Upper lobe of left lung (tissue), 6 donors: ENCODE measurements at regions not wholly inside any gene's neighbourhood (a gene's known extent, or its start where the extent isn't known, plus 50 kb on each side); places are given as distances from the start of the nearest gene placed in this dataset.

Source experiments
- ATAC-seq, 2 donors: fragments of 200-7000 bp; cut with Tn5 transposase; one replicate each; pipeline ENCODE4 v1.9.1; 2022; ENCODE audit warnings: mild to moderate bottlenecking in 2 of 2, moderate library complexity in 2 of 2; ENCODE audit not compliant: low FRiP score in 2 of 2
- DNase-seq, 2 donors: peaks; one replicate each; pipeline ENCODE4 v3.0.0-alpha.2; 2019 to 2020
- H3K27ac ChIP-seq, 4 donors: fragments of 200-600 bp; sonication (generic); one replicate each; pipeline ENCODE4 v1.5.1; 2016 to 2019
- H3K27me3 ChIP-seq, 4 donors: fragments of 200-600 bp; sonication (generic); one replicate each; pipeline ENCODE4 v1.5.1; 2017 to 2019
- H3K36me3 ChIP-seq, 4 donors: fragments of 200-600 bp; sonication (generic); one replicate each; pipeline ENCODE4 v1.5.1; 2016 to 2019
- H3K4me1 ChIP-seq, 4 donors: fragments of 200-600 bp; sonication (generic); one replicate each; pipeline ENCODE4 v1.5.1; 2018 to 2019
- H3K4me3 ChIP-seq, 4 donors: fragments of 200-600 bp; sonication (generic); one replicate each; pipeline ENCODE4 v1.5.1; 2017 to 2019; ENCODE audit warnings: mild to moderate bottlenecking in 2 of 4, moderate library complexity in 1 of 4
- H3K9me3 ChIP-seq, 4 donors: fragments of 200-600 bp; sonication (generic); one replicate each; pipeline ENCODE4 v1.5.1; 2018 to 2019
- EP300 ChIP-seq, 4 donors: sonication (generic); formaldehyde crosslinking; IDR thresholded peaks; one replicate each; pipeline ENCODE4 v1.5.1; 2017; ENCODE audit warnings: antibody characterized with exemption in 4 of 4, control low read depth in 2 of 4
- POLR2A ChIP-seq, 4 donors: fragments of 450-650 bp; IDR thresholded peaks; one replicate each; pipeline ENCODE4 v1.5.1; 2016 to 2017; ENCODE audit warnings: antibody characterized with exemption in 4 of 4, mild to moderate bottlenecking in 2 of 4
- POLR2AphosphoS5 ChIP-seq, 2 donors: sonication (generic); formaldehyde crosslinking; IDR thresholded peaks; one replicate each; pipeline ENCODE4 v1.5.1; 2017; ENCODE audit warnings: antibody characterized with exemption in 2 of 2
- WGBS, 2 donors: methylation state at CpG; one replicate each; pipeline ENCODE4 v1.1.5; 2017 to 2018; 5-methylcytosine and 5-hydroxymethylcytosine counted together
- TF ChIP-seq, protein P1 (sequence below), 6 experiments: fragments of 450-650 bp in 4 of 6; fragments of 200-600 bp in 2 of 6; sonication (generic) in 2 of 6; IDR thresholded peaks; one replicate each; pipeline ENCODE4 v1.5.1; 2016 to 2019; ENCODE audit warnings: antibody characterized with exemption in 6 of 6
- donor health status: DM: no; HTN: no; CAD: no; lungs with moderate emphysema.
- donor health status: DM: no; HTN: yes; CAD: no; lungs with severe emphysema.

DNA sequence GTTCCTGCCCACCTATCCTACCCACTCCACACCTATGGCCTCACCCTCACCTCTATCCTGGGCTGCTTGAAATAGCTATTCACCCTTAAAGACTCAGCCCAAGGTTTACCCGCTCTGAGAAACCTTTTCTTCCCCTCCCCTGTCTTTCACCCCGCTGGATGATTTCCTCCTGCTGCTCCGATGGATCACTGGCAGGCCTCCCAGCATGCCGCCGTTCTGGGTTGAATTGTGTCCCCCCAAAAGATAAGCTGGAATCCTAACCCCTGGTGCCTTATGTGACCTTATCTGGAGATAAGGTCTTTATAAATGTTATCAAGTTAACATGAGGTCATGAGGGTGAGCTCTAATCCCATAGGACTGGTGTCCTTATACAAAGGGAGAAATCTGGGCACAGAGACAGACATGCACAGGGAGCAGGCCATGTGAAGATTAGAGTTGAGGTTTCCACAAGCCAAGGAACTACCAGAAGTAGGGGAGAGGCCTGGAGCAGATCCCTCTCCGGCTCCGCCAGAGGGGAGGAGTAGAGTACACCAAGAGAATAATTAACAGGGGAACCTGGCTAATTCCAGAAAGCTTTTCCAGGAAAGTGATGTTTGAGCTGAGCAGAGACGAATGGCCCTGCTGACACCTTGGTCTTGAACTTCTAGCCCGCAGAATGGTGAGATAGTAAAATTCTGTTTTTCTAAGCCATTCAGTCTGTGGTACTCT is 110.0 kb upstream of the SERBP1 start:
- Histone ChIP-seq H3K9me3 (no peaks in the 10 kb centered on the region), H3K4me1 (peaks cover 2 to 16% (median 6%) of the 10 kb centered on the region in 4 donors), H3K4me3 (no peak overlapping the region), H3K27ac (no peak overlapping the region), H3K27me3 (no peaks in the 10 kb centered on the region), H3K36me3 (no peaks in the 10 kb centered on the region)
- DNase-seq (no peak), ATAC-seq (no peak)
- 79 to 87% methylated on average over 9 of the region's 9 CpGs for WGBS, 2 donors
- TF ChIP-seq EP300 (IDR thresholded peaks at IDR 0.05) (no peak), POLR2A (IDR thresholded peaks at IDR 0.05) (no peak), POLR2AphosphoS5 (IDR thresholded peaks at IDR 0.05) (no peak)
- TF ChIP-seq, protein P1, sequence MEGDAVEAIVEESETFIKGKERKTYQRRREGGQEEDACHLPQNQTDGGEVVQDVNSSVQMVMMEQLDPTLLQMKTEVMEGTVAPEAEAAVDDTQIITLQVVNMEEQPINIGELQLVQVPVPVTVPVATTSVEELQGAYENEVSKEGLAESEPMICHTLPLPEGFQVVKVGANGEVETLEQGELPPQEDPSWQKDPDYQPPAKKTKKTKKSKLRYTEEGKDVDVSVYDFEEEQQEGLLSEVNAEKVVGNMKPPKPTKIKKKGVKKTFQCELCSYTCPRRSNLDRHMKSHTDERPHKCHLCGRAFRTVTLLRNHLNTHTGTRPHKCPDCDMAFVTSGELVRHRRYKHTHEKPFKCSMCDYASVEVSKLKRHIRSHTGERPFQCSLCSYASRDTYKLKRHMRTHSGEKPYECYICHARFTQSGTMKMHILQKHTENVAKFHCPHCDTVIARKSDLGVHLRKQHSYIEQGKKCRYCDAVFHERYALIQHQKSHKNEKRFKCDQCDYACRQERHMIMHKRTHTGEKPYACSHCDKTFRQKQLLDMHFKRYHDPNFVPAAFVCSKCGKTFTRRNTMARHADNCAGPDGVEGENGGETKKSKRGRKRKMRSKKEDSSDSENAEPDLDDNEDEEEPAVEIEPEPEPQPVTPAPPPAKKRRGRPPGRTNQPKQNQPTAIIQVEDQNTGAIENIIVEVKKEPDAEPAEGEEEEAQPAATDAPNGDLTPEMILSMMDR (IDR thresholded peaks at IDR 0.05) = no peak

DNA sequence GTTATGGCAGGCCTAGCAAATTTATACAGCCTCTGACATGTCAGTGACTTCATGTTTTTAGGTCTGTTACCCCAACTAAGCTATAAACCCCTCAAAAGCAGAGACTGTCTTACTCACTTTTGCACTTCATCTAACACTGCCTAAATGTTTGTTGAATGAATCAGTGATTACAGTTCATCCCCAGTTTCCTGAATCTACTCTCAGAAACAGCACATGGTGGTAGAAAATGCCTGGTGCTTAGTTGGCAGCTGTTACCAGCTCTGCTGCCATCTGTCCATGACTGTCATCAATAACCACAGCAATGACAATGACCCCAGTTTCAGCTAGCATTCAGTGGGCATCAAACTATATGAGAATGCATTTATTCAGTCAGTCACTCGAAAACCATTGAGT is 110.5 kb upstream of the SERBP1 start:
- no peaks in the 10 kb centered on the region for H3K27me3 ChIP-seq
- ATAC-seq (no peak), DNase-seq (no peak)
- no peak overlapping the region for H3K27ac ChIP-seq
- no peak overlapping the region for H3K4me3 ChIP-seq
- 86 to 100% methylated on average over 1 of the region's 1 CpG for WGBS, 2 donors
- H3K4me1 ChIP-seq = peaks cover 0 to 10% (median 2%) of the 10 kb centered on the region in 4 donors
- TF ChIP-seq, protein P1 (IDR thresholded peaks at IDR 0.05) = no peak
- TF ChIP-seq POLR2AphosphoS5 (IDR thresholded peaks at IDR 0.05) (no peak), EP300 (IDR thresholded peaks at IDR 0.05) (no peak), POLR2A (IDR thresholded peaks at IDR 0.05) (no peak)
- H3K9me3 ChIP-seq = no peaks in the 10 kb centered on the region
- no peaks in the 10 kb centered on the region for H3K36me3 ChIP-seq

DNA sequence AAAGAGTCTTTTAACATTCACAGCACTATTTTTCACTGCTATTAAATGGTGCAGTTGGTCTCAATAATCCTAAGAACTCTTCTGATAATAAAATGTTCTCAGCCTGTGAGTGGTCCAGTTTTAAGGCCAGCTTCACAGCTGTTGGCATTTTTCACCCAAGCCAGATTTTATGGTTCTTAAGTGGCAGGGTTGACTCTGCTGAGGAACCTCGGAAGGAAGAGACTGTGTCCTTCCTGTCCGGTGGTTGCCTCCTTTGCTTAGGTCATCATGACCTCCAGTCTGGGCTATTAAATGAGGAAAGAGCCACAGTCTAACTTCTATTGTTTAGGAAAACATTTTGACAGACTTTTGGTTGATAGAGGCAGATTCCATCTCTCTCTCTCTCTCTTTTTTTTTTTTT is 112.5 kb upstream of the SERBP1 start:
- TF ChIP-seq POLR2AphosphoS5 (IDR thresholded peaks at IDR 0.05) (no peak), POLR2A (IDR thresholded peaks at IDR 0.05) (no peak), EP300 (IDR thresholded peaks at IDR 0.05) (no peak)
- TF ChIP-seq, protein P1 (IDR thresholded peaks at IDR 0.05) = no peak
- Histone ChIP-seq H3K4me3 (no peak overlapping the region), H3K36me3 (no peaks in the 10 kb centered on the region), H3K9me3 (no peaks in the 10 kb centered on the region), H3K27me3 (no peaks in the 10 kb centered on the region), H3K4me1 (peaks cover 0 to 3% (median 0%) of the 10 kb centered on the region in 4 donors), H3K27ac (no peak overlapping the region)
- ATAC-seq (no peak), DNase-seq (no peak)
- 60% methylated on average over 2 of the region's 2 CpGs; no CpG with 5 or more reads in 1 of the 2 donors for WGBS, 2 donors

DNA sequence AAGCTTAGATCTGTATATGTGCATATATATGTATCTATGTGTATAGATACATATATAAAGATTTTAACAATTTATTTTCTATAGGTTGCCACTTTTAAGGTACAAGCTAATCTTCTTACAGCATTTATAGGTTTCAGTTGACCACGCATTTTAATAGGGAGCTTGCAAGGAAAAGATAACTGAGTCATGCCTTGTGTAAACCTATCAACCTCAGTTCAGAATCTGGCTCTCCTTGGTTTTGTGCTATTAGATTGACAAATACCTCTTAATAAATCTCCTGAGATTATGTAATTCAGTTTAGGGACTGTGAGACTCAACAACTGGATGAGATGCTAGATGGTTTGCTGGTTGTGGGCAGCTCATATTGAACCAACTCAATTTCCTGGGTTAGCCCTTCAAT is 114.7 kb upstream of the SERBP1 start:
- no peaks in the 10 kb centered on the region for H3K9me3 ChIP-seq
- ATAC-seq (no peak), DNase-seq (no peak)
- no peaks in the 10 kb centered on the region for H3K36me3 ChIP-seq
- H3K27me3 ChIP-seq = no peaks in the 10 kb centered on the region
- TF ChIP-seq, protein P1 (IDR thresholded peaks at IDR 0.05) = no peak
- TF ChIP-seq EP300 (IDR thresholded peaks at IDR 0.05) (no peak), POLR2A (IDR thresholded peaks at IDR 0.05) (no peak), POLR2AphosphoS5 (IDR thresholded peaks at IDR 0.05) (no peak)
- no peaks in the 10 kb centered on the region for H3K4me1 ChIP-seq
- no peak overlapping the region for H3K27ac ChIP-seq
- 85 to 96% methylated on average over 1 of the region's 1 CpG for WGBS, 2 donors
- H3K4me3 ChIP-seq = no peak overlapping the region

DNA sequence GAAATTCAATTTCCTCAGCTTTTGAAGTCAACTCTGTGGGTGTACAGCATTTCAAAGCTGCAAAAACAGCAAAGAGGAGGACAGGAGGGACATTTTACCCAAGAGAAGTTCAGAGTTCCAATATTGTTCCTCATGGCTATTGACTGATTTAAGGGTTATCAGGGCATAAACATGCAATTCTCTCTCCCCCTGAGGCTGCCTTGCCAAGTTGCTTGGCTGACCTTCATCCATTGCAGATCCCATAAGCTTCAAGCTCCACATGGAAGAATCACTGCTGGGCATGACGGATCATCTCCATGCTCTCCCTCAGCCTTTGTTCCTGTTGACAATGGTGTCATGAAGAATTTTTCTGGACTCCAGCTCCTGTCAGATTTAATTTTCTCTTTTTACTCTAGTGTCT is 115.2 kb upstream of the SERBP1 start:
- TF ChIP-seq EP300 (IDR thresholded peaks at IDR 0.05) (no peak), POLR2AphosphoS5 (IDR thresholded peaks at IDR 0.05) (no peak), POLR2A (IDR thresholded peaks at IDR 0.05) (no peak)
- TF ChIP-seq, protein P1 (IDR thresholded peaks at IDR 0.05) = no peak
- Histone ChIP-seq H3K27me3 (no peaks in the 10 kb centered on the region), H3K9me3 (no peaks in the 10 kb centered on the region), H3K36me3 (no peaks in the 10 kb centered on the region), H3K4me1 (no peaks in the 10 kb centered on the region), H3K27ac (no peak overlapping the region), H3K4me3 (no peak overlapping the region)
- 80 to 100% methylated on average over 1 of the region's 1 CpG for WGBS, 2 donors
- no peak for ATAC-seq
- DNase-seq = no peak
